OCI-LY7 (cell line): ENCODE measurements at regions not wholly inside any gene's neighbourhood (a gene's known extent, or its start where the extent isn't known, plus 50 kb on each side); places are given as distances from the start of the nearest gene placed in this dataset.
"Not testable (repeated sequence)": the region's sequence is repeated elsewhere in the genome, so short reads cannot be mapped to it uniquely, and the experiment has no call there.

ENCODE experiments used
- BruUV-seq: library from RNA; stranded (reverse); fragments of 400-500 nt; replicated peaks from 2 replicates; lab custom pipeline; 2021; lab: Mats Ljungman, UMichigan
- CTCF ChIA-PET: fragments of 300-600 bp; sonication (Branson Sonifier 250); formaldehyde crosslinking; loops from one replicate; lab custom pipeline; 2022; ENCODE audit warnings: antibody characterized with exemption; ENCODE audit not compliant: unreplicated experiment; lab: Charles Lee
- POLR2A ChIA-PET: fragments of 300-600 bp; sonication (Branson Sonifier 250); formaldehyde crosslinking; loops from one replicate; lab custom pipeline; 2022; ENCODE audit warnings: antibody characterized with exemption; lab: Charles Lee
- DNase-seq: peaks from one replicate; pipeline ENCODE4 v3.0.0-alpha.2; 2015; ENCODE audit warnings: low spot score
- H2AFZ ChIP-seq: fragments of 200-600 bp; sonication (generic), shearing (Covaris generic); 2 replicates; pipeline ENCODE4 v1.6.1; 2014; ENCODE audit warnings: mild to moderate bottlenecking, antibody characterized with exemption, low read length, moderate library complexity
- H3K27ac ChIP-seq: fragments of 200-600 bp; sonication (generic); 2 replicates; pipeline ENCODE4 v1.5.1; 2014; ENCODE audit warnings: mixed run types, low read depth, mild to moderate bottlenecking, moderate library complexity, low read length, inconsistent platforms; ENCODE audit not compliant: poor library complexity, severe bottlenecking
- H3K36me3 ChIP-seq: fragments of 200-600 bp; sonication (generic); 2 replicates; pipeline ENCODE4 v1.6.1; 2014; ENCODE audit warnings: mild to moderate bottlenecking, antibody characterized with exemption, low read length, moderate library complexity, mixed read lengths; ENCODE audit not compliant: insufficient read depth
- H3K4me1 ChIP-seq: fragments of 200-600 bp; sonication (generic); 2 replicates; pipeline ENCODE4 v1.5.1; 2014; ENCODE audit warnings: mild to moderate bottlenecking, low read length; ENCODE audit not compliant: insufficient read depth, poor library complexity, severe bottlenecking
- H3K4me2 ChIP-seq: fragments of 200-600 bp; sonication (generic); 2 replicates; pipeline ENCODE4 v1.6.1; 2014; ENCODE audit warnings: mild to moderate bottlenecking, low read length
- H3K4me3 ChIP-seq: fragments of 200-600 bp; sonication (generic); 2 replicates; pipeline ENCODE4 v1.5.1; 2014; ENCODE audit warnings: mild to moderate bottlenecking, low read depth, low read length; ENCODE audit not compliant: poor library complexity, severe bottlenecking
- H3K79me2 ChIP-seq: fragments of 200-600 bp; sonication (generic); 2 replicates; pipeline ENCODE4 v1.6.1; 2016; ENCODE audit warnings: low read depth, mild to moderate bottlenecking, low read length, moderate library complexity, mixed read lengths; ENCODE audit not compliant: insufficient read depth
- H3K9me2 ChIP-seq: fragments of 200-600 bp; sonication (generic); 2 replicates; pipeline ENCODE4 v1.6.1; 2016; ENCODE audit warnings: mild to moderate bottlenecking, low read length, mixed read lengths; ENCODE audit not compliant: insufficient read depth
- H3K9me3 ChIP-seq: fragments of 200-600 bp; sonication (generic); 2 replicates; pipeline ENCODE4 v1.6.1; 2014; ENCODE audit warnings: mild to moderate bottlenecking, mixed run types, low read length, mixed read lengths
- H4K20me1 ChIP-seq: fragments of 200-600 bp; sonication (generic); 2 replicates; pipeline ENCODE4 v1.6.1; 2014; ENCODE audit warnings: mild to moderate bottlenecking, antibody characterized with exemption, low read length, moderate library complexity, mixed read lengths; ENCODE audit not compliant: insufficient read depth
- EZH2phosphoT487 ChIP-seq: fragments of 200-600 bp; sonication (generic); IDR thresholded peaks from 2 replicates; pipeline ENCODE4 v1.6.1; 2018; ENCODE audit warnings: low read depth, borderline replicate concordance, mild to moderate bottlenecking, mixed run types, antibody characterized with exemption, low read length, moderate library complexity, mixed read lengths
- intact Hi-C: fragments of 100-400 bp; cut with micrococcal nuclease; formaldehyde crosslinking; loops from one replicate; pipeline ENCODE4 v1.10.0; 2022; ENCODE audit not compliant: unreplicated experiment
- TF ChIP-seq, protein P1 (sequence below): fragments of 200-600 bp; sonication (generic); conservative IDR thresholded peaks from 2 replicates; pipeline ENCODE4 v1.5.1; 2014; ENCODE audit warnings: mild to moderate bottlenecking, antibody characterized with exemption, low read length, moderate library complexity, mixed read lengths

DNA sequence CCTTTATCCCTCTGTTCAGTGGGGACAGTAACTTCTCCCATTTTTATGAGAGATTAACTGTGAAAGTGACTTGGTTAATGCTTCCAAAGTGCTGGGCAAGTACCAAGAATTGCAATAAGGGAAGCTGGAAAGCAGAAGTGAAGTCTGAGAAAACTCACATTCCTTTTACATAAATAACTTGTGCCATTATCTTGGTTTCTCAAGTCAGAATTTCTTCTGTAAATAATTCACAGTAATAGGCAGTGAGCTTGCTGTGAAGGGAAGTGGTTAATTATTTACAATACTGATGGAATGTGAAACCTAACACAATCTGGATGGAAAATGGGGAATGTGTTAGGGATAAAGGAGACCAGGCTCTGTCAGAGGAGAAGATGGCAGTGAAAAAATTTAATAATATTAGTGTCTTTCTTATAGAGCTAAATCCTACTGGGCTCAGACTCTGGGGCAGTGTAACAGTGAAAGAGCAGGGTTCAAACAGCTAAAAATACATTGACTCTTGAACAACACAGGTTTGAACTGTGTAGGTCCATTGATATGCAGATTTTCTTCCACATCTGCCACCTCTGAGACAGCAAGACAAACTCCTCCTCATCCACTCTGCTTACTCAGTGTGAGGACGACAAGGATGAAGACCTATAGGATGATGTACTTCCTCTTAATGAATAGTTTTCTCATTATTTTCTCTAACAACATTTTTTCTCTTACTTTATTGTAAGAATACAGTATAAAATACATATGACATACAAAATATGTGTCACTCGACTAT, 251.5 kb upstream of the ISX start:
- no peaks in the 10 kb centered on the region for H3K79me2 ChIP-seq
- no peaks in the 10 kb centered on the region for H3K36me3 ChIP-seq
- no peak overlapping the region for H2AFZ ChIP-seq
- POLR2A ChIA-PET: no interaction called here
- no peaks in the 10 kb centered on the region for H4K20me1 ChIP-seq
- DNase-seq: no peak
- CTCF ChIA-PET: no interaction called here
- no peaks in the 10 kb centered on the region for H3K9me2 ChIP-seq
- H3K9me3 ChIP-seq: no peaks in the 10 kb centered on the region
- TF ChIP-seq EZH2phosphoT487: no peak
- TF ChIP-seq, protein P1, sequence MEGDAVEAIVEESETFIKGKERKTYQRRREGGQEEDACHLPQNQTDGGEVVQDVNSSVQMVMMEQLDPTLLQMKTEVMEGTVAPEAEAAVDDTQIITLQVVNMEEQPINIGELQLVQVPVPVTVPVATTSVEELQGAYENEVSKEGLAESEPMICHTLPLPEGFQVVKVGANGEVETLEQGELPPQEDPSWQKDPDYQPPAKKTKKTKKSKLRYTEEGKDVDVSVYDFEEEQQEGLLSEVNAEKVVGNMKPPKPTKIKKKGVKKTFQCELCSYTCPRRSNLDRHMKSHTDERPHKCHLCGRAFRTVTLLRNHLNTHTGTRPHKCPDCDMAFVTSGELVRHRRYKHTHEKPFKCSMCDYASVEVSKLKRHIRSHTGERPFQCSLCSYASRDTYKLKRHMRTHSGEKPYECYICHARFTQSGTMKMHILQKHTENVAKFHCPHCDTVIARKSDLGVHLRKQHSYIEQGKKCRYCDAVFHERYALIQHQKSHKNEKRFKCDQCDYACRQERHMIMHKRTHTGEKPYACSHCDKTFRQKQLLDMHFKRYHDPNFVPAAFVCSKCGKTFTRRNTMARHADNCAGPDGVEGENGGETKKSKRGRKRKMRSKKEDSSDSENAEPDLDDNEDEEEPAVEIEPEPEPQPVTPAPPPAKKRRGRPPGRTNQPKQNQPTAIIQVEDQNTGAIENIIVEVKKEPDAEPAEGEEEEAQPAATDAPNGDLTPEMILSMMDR: no peak
- H3K4me2 ChIP-seq: no peak overlapping the region
- H3K27ac ChIP-seq: no peak overlapping the region
- no peak overlapping the region for H3K4me3 ChIP-seq
- no TSS peak for BruUV-seq
- H3K4me1 ChIP-seq: no peaks in the 10 kb centered on the region
- intact Hi-C loops: no loop called here

DNA sequence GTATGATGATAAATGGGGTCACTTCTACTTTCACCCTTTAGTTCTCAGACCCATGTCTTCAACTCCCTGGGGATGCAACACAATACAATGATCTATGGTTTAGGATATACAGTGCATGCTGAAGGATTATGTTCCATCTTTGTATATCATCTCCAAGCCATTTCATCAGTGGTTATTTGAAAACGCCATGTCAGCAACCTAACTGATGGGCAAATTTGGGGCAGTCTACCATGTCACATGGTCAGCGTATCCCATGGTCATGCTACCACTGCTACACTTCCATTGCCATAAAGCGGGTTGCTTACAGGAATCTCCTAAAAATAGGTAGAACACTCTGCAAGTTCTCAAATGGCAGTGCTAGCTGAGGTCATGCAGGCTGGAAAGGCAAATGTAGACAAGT, 236.5 kb upstream of the ISX start:
- Histone ChIP-seq H3K4me1 (no peaks in the 10 kb centered on the region), H4K20me1 (no peaks in the 10 kb centered on the region), H3K36me3 (no peaks in the 10 kb centered on the region), H3K4me3 (no peak overlapping the region), H3K79me2 (no peaks in the 10 kb centered on the region), H2AFZ (no peak overlapping the region), H3K27ac (no peak overlapping the region), H3K9me3 (no peaks in the 10 kb centered on the region), H3K4me2 (no peak overlapping the region), H3K9me2 (no peaks in the 10 kb centered on the region)
- intact Hi-C loops: no loop called here
- CTCF ChIA-PET: no interaction called here
- TF ChIP-seq EZH2phosphoT487: no peak
- TF ChIP-seq, protein P1: no peak
- POLR2A ChIA-PET: no interaction called here
- DNase-seq: no peak
- no TSS peak for BruUV-seq

DNA sequence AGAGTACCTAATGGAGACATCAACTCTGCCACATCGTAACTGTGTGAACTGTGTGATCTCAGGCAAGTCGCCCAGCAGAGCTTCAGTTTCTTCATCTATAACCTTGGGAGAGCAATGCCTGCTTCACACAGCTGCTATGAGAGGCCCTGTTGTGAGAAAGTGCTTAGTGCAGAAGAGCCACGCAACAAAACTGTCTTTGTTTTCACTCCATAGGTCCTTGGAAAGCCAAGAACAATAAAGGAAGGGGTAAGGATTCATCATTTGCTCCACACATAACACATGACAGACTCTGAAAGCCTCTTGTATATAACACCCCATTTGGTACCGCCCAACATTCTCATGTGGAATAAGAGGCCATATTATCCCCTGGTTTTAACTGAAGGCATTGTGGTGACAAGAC, 231.9 kb upstream of the ISX start:
- Histone ChIP-seq H3K9me3 (no peaks in the 10 kb centered on the region), H3K27ac (no peak overlapping the region), H3K4me3 (no peak overlapping the region), H3K36me3 (no peaks in the 10 kb centered on the region), H3K4me2 (no peak overlapping the region), H2AFZ (no peak overlapping the region), H3K4me1 (no peaks in the 10 kb centered on the region), H3K79me2 (no peaks in the 10 kb centered on the region), H4K20me1 (no peaks in the 10 kb centered on the region), H3K9me2 (no peaks in the 10 kb centered on the region)
- ChIA-PET CTCF (no interaction called here), POLR2A (no interaction called here)
- TF ChIP-seq, protein P1: no peak
- TF ChIP-seq EZH2phosphoT487: no peak
- BruUV-seq: no TSS peak
- no peak for DNase-seq
- intact Hi-C loops: no loop called here

DNA sequence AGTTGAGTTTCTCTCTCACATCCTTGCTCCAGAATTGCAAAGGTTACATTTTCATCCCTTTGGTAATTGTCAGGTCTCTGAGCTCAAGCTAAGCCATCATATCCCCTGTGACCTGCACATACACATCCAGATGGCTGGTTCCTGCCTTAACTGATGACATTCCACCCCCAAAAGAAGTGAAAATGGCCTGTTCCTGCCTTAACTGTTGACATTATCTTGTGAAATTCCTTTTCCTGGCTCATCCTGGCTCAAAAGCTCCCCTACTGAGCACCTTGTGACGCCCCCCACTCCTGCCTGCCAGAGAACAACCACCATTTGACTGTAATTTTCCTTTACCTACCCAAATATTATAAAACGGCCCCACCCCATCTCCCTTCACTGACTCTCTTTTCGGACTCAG, 231.4 kb upstream of the ISX start:
- CTCF ChIA-PET: not testable (repeated sequence)

More for the DNA sequence above, 231.4 kb upstream of the ISX start:
- H3K79me2 ChIP-seq, H3K4me1 ChIP-seq, H3K4me2 ChIP-seq, H3K9me2 ChIP-seq, H3K9me3 ChIP-seq, H3K27ac ChIP-seq, H3K36me3 ChIP-seq, BruUV-seq, H2AFZ ChIP-seq, H3K4me3 ChIP-seq, DNase-seq, intact Hi-C loops, H4K20me1 ChIP-seq, POLR2A ChIA-PET: not testable (repeated sequence)
